Stimulated activated CD4-positive, alpha-beta T cell treated with anti-CD3 and anti-CD28 coated beads, Interleukin-2, amount 100 ng/mL, for 4 hours (primary cell): ENCODE measurements at regions not wholly inside any gene's neighbourhood (a gene's known extent, or its start where the extent isn't known, plus 50 kb on each side); places are given as distances from the start of the nearest gene placed in this dataset.
"Not testable (repeated sequence)": the region's sequence is repeated elsewhere in the genome, so short reads cannot be mapped to it uniquely, and the experiment has no call there.

ENCODE experiments used
- DNase-seq: peaks from one replicate; pipeline ENCODE4 v3.0.0-alpha.2; 2020; ENCODE audit warnings: low read depth

DNA sequence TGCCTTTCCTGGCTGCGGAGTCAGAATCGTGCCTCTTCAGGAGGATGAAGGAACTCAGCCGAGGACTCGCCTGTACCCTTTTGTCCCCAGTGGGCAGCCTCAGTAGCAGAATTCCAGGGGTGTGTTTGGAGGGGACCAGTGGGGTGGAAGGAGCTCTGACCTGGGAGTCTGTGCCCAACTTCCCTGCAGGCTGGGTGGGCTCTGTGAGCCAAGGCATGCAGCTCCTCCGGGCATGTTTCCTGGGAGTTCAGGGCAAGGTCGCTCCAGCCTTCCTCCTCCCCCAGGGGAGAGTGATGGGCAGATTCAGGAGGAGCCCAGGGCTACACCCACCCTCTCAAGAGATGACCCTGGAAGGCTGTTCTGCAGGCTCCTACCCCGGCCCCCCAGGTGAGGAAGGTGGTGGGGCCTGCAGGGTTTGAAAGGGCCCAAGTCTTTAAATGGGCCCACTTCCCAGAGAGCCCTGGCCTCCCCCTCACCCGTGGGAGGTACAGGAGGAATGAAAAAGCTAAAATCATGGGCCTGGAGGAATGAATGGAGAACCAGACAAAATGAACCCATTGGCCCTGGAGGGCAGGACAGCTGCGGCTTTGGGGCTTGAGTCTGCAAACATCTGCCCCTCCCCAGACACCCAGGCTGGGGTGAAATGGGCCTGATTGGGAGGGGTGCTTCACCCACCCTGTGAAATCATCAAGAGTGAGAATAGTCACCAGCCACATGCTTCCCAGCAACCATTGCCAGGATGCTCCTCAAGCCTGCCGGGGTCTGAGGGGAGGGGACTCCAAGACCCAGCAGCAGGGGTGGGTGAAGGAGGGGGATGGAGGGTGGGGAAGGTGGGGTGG is 77.6 kb upstream of the PMEPA1 start:
- DNase-seq, result no peak

DNA sequence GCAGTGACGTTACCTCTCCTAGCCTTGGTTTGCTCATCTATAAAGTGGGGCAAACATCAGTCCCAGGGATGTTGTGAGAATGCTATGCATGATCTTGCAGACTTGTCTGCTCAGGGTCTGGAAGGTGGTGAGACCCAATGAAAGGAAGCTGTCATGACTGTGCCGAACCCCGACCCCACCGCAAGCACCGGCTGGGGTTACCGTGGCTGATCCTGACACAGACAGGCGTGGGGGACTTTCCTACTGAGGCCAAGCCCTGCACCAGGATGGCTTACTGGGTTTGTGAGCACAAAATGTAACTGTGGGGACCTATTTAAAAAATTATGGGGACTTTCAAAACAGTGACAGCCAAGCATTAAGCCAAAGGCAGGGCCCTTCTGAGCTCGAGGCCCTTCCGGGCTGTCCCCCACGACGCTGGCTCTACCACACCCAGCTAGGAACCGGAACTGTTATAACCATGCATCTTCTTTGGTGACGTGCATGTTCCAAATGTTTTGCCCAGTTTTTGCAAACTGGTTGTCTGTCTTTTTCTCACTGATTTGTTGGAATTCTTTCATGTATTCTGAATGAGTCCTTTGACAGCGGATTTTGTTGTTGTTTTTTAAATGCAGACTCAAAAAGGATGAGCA is 76.6 kb upstream of the PMEPA1 start:
- no peak for DNase-seq

DNA sequence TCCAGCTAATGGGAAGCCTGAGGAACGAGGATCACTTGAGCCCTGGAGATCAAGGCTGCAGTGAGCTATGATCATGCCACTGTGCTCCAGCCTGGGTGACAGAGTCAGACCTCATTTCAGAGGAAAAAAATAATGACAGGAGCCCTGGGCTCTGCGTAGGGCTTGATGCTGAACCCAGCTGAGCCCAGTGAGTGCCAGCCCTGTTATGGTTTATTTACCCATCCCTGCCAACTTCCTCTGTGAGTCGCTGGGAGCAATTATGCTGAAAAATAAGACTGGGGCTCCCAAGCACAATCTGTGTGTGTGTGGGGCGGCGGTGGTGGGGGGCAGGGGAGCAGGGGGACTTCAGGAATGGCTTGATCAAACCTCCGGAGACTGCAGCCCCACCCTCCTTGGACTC is 75.9 kb upstream of the PMEPA1 start:
- DNase-seq, result no peak

DNA sequence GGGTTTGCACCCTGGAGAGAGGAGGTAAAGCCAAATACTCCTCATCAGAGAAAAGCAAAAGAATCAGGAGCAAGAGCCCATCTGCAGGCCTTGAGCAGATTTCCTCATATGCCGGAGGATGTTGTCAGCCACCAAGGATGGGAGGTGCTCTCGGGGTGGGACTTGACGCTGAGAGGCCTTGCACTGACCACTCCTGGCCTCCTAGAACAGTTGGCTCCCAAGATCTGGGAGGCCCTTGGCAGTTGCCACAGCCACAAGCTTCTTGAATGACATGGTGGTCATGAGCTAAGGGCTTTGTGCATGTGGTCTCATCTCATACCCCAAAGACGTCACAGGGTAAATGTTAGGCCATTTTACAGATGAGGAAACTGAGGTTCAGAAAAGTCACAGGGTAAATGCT is 75.2 kb upstream of the PMEPA1 start:
- no peak for DNase-seq

GRCh38 chr20:57783956-57784837 is 74.4 kb upstream of the PMEPA1 start:
- DNase-seq, result no peak

GRCh38 chr20:57783196-57783595 is 73.4 kb upstream of the PMEPA1 start:
- no peak for DNase-seq

DNA sequence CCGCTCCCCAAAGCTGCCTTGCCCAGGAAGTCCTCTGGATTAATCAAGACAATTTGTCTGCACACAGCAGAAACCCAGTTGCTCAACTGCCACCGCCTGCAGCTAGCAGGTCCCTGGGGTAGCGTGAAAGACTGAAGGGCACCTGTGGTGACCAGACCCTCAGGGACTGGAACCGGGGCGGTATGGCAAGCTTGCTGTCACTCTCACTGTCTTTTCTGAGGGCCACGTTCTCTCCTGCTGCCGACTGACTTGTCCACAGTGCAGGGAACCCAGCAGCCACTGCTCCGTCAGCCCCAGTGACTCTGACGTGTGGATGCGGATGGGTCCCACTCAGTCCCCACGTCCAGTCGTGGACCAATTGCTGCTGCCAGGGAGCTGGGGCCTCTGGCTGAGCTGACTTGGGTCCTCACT is 72.8 kb upstream of the PMEPA1 start:
- DNase-seq, result no peak

DNA sequence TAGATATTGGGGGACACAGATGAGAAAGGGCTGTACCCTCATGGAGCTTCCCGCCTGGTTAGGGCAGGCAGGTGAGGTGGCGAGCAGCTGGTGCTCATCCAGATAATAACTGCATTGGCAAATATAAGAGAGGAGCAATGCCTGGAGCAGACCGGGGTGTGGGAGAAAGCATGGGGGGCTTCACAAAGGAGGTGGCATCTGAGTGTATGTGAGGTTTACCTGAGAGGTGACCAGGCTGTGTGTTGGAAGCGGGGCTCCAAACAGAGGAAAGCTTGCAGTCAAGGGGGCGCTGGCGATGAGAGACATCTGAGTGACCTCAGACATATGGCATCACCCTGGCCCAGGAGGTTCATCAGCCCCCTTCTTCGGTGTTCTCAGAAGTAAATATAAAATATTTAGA is 72.1 kb upstream of the PMEPA1 start:
- no peak for DNase-seq

DNA sequence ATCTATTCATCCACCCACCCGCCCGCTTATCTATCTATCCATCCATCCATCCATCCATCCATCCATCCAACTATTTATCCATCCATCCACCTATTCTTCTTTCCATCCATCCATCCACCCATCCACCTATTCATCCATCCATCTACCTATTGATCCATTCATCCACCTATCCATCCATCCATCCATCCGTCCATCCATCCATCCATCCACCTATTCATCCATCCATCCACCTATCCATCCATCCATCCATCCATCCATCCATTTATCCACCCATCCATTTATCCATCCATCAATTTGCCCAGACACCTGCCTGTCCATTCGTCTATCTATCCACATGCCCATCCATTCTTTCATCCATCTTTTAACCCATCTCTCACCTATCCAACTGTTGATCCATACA is 71.1 kb upstream of the PMEPA1 start:
- no peak for DNase-seq

DNA sequence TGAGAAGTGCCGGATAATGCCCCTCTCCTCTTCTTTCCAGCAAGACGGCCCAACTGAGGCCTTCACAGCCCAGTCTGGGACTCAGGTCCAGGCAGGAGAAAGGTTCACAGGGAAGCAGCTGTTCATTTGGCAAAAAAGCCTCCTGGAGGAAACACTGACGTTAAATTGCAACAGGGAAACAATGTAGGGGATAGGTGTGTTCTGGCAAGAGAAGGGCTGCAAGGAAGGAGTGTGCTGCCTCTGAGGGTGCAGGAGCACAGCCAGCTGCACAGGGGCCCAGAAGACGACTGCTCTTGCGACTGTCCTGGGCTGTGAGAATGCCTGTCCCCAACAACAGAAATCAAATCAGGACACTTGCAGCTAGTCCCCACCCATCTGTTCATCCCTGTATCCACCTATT is 70.6 kb upstream of the PMEPA1 start:
- DNase-seq, result no peak

DNA sequence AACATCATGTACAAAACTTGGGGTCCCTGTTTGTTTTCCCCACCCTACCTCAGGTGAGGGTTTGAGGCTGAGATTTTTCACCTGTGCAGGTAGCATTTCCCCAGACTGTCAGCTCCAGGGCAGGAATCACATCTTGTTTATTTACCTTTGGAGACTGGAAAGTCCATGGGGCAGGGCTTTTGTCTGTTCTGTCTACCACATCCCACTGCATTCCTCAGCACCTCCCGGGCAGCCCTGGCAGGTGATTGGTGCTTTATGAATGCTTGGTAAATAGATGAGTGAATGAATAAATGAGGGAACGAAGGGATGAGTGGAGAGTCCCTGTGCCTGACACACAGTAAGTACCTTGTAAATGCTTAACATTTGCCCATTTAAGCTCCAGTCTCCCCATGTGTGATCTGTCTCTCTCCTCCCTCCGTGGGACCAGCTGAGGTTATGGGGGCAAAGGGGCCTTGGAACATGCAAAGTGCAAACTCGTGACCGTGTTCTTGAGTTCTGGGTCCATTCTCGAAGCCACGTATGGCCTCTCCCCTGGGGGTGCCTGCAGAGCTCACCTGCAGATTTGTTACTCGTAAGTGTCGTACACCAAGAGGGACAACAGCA is 69.7 kb upstream of the PMEPA1 start:
- DNase-seq, result no peak

GRCh38 chr20:57777911-57778310 is 68.1 kb upstream of the PMEPA1 start:
- no peak for DNase-seq

- no peak for DNase-seq
Observed at GRCh38 chr20:57774951-57775350, 65.1 kb upstream of the PMEPA1 start.

DNA sequence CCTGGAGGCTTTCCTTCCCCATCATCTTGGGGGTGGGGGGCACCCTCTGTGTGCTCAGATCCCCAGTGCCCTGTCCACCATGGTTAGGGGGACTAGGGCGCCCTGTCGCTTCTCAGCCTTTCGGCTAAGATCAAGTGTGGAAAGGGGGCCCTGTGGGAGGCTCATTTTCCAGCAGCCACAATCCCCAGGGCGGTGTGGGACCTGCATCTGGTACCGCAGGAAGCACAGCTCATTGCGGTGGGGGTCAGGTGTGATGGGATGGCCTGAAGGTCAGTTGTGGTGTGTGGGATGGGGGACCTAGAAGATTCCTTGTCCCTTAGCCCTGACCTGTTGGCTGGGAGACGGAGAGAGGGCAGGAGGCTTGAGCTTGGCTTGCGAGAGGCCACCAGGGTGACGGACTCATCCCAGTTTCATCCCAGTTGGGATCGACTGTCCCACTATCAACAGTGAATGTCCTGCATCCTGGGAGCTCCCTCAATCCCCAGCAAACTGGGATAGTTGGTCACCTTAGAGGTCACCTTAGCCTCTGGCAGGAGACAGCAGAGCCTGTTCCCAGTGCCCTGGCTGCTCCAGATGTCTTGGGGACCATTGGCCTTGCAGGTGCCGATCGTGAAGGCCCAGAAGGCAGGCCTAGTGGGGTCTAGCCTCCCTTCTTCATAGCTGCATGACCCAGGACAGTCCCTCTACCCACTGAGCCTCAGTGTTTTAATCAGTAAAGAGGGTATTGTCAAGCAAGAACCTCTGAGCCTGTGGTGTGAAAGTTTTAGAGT is 64.5 kb upstream of the PMEPA1 start:
- DNase-seq, result no peak

DNA sequence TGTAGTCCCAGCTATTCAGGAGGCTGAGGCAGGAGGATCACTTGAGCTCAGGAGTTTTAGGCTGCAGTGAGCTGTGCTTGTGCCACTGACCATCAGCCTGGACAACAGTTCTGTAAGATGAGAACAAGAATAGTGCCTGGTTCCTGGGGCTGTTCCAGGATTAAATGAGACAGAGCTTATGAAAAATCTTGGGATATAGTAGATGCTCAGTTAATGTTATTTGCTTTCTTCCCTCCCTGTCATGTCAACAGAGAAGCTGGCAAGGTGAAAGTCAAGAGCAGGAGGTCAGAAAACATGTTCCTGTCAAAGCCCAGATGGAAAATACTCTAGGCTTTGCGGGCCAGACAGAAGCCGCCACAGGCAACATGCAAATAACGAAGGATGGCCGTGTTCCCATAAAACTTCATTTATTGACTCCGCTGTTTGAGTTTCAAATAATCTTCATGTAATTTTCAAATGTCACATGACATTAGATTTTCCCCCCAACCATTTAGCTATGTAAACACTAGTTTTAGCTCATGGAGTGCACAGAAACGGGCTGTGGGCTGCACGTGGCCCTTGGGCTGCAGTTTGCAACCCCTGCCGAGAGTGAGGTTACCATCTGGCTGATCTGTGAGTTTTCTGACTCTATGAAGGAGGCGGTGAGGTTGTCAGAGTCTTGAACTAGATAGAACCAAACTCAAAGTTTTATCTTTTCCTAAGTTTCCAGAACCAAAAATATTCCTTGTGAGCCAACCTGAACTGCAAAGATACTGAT is 63.4 kb upstream of the PMEPA1 start:
- no peak for DNase-seq

DNA sequence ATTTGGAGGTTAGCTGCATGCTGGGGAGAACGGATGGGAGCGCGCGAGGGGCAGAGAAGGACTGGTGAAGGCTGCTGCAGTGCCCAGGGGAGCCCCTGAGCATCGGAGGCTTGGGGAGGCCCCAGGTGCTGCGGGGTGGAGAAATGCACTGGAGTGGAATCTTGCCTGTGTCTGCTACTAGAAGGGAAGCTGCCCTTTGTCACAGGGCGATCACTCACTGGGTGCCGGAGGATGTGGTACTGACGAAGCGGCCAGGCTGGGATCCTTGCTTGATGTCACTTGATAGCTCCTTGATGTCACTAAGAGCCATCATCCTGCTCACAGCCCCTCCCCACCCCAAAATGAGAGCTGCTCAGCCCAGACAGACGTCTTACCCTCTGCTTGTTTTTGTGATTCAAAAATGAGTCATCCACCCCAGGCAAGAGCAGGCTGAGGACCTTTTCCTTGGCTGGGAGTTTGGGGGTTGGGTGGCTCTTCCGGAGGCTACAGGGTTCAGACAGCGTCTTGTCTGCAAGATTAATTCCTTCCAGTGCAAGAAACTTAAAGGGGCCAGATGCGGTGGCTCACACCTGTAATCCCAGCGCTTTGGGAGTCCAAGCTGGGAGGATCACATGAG is 62.6 kb upstream of the PMEPA1 start:
- peak; percentile 13 for DNase-seq

DNA sequence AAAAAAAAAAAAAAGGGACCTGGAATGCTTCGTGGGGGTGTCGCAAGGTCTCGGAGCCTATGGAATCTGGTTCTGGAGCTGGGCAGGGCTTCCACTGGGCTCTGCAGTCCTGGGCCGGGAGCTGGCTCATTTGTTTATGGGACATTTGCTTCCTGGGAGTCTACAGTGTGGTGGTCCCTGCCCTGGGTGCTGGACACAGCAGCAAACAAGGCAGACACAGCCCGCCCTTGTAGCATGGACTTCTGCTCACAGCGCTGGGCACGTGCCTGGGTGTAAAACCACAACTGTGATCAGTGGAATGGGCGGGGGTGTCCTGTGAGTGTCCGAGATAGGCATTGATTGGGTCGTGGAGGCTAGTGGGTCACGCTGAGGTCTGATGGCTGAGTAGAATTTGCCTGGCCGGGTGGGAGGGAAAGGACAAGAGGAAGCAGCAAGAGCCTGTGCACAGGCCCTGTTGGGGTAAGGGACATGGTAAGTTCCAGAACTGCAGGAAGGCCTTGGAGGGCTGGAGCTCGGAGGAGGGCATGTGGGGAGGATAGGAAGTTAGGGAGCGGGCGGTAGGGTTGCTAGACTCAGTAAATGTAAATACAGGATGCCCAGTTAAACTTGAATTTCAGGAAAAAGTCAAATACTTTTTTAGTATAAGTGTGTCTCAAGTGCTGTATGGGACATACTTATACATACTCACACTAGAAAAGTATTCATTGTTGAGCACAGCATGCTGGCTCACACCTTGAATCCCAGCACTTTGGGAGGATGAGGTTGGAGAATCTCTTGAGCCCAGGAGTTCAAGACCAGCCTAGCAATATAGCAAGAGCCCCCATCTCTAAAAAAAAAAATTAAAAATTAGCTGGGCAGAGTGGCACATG is 61.3 kb upstream of the PMEPA1 start:
- DNase-seq, result no peak

DNA sequence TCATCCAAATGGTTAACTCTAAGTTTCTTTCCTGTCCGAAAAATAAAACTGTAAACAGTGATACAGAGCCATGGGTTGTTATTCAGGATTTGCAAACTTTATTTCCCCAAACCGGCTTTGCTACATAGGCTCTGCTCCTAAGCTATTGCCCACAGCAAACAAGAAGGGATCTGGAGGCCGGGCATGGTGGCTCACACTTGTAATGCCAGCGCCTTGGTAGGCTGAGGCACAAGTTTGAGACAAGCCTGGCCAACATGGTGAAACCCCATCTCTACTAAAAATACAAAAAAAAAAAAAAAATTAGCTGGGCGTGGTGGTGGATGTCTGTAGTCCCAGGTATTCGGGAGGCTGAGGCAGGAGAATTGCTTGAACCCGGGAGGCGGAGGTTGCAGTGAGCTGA is 60.6 kb upstream of the PMEPA1 start:
- not testable (repeated sequence) for DNase-seq

GRCh38 chr20:57769756-57770155 is 59.9 kb upstream of the PMEPA1 start:
- DNase-seq, result no peak
